ENCODE measurements at regions not wholly inside any gene's neighbourhood (a gene's known extent, or its start where the extent isn't known, plus 50 kb on each side); places are given as distances from the start of the nearest gene placed in this dataset.

- Histone ChIP-seq H3K23ac (ENCODE audit: low read depth, low read length) (no peak overlapping the region), H3K9me1 (ENCODE audit: insufficient read depth, low read length) (no peaks in the 10 kb centered on the region), H3K4me1 (ENCODE audit: control insufficient read depth, insufficient read depth, low read length) (no peaks in the 10 kb centered on the region), H4K91ac (ENCODE audit: insufficient read depth, low read depth, low read length) (no peak overlapping the region), H3K18ac (ENCODE audit: low read depth, low read length) (no peak overlapping the region; the same call in 1 of the 2 replicates), H2BK120ac (ENCODE audit: low read depth, low read length) (no peak overlapping the region), H2BK15ac (ENCODE audit: low read depth, low read length) (no peak overlapping the region), H3K4me2 (ENCODE audit: low read depth, low read length) (peak overlapping the region; percentile 58; the same call in 1 of the 2 replicates), H3K4ac (ENCODE audit: low read depth, low read length) (no peak overlapping the region), H3K36me3 (ENCODE audit: control insufficient read depth, insufficient read depth, low read length) (no peaks in the 10 kb centered on the region), H3K14ac (replicated peaks; ENCODE audit: low read depth, low read length) (no peak overlapping the region), H3K27ac (ENCODE audit: insufficient read depth, low read length) (no peak overlapping the region), H4K8ac (ENCODE audit: low read depth in 2 of 2, low read length in 2 of 2) (no peak overlapping the region; a peak in 1 of 4 replicates), H4K5ac (ENCODE audit: low read depth, low read length) (no peak overlapping the region), H2BK20ac (ENCODE audit: low read depth, low read length) (no peak overlapping the region), H2AFZ (replicated peaks; ENCODE audit: low read length, poor library complexity) (no peak overlapping the region), H3K27me3 (ENCODE audit: control insufficient read depth, insufficient read depth, low read length) (no peaks in the 10 kb centered on the region), H3K56ac (ENCODE audit: extremely low read depth, insufficient read depth, low read length) (no peak overlapping the region), H3K9ac (ENCODE audit: low read depth, low read length) (no peak overlapping the region), H2BK5ac (ENCODE audit: low read depth, low read length, poor library complexity, severe bottlenecking) (peak overlapping the region; percentile 67), H3K9me3 (ENCODE audit: control insufficient read depth, insufficient read depth, low read length) (no peaks in the 10 kb centered on the region), H3K79me1 (ENCODE audit: low read depth in 1 of 2, low read length in 2 of 2) (no peaks in the 10 kb centered on the region), H2AK5ac (ENCODE audit: low read depth, low read length) (no peak overlapping the region), H2AK9ac (replicated peaks; ENCODE audit: low read depth, low read length, poor library complexity) (no peak overlapping the region), H3K4me3 (ENCODE audit: insufficient read depth, low read depth, low read length) (no peak overlapping the region), H4K20me1 (ENCODE audit: insufficient read depth, low read length) (no peaks in the 10 kb centered on the region)
- in situ Hi-C loops (cut with MboI; ENCODE audit: low sequenced_read_pairs): no loop called here
- dilution Hi-C loops (cut with HindIII; ENCODE audit: low sequenced_read_pairs, unreplicated experiment): no loop called here
- ChIA-PET POLR2A (ENCODE audit: unreplicated experiment) (no interaction called here), CTCF (no interaction called here)
- TF ChIP-seq USF2 (IDR thresholded peaks at IDR 0.05; ENCODE audit: low read depth, low read length): no peak
- TF ChIP-seq NFE2L2 (IDR thresholded peaks at IDR 0.05; ENCODE audit: low read depth, low read length): peak; percentile 54; the same call in 1 of the 2 replicates
- TF ChIP-seq FOS (IDR thresholded peaks at IDR 0.05; ENCODE audit: low read depth, low read length): no peak
- BruUV-seq (replicated peaks): no TSS peak
- intact Hi-C loops (cut with micrococcal nuclease): no loop called here
- peak; percentile 71 for ATAC-seq (ENCODE audit: low read depth)
- WGBS, 2 experiments (ENCODE audit: extremely low coverage in 2 of 2, insufficient read length in 1 of 2): no CpG with 5 or more reads among the region's 1 CpG
- peak; percentile 82 for DNase-seq
Measured at GRCh38 chr14:86015941-86016340, 486.0 kb downstream of the FLRT2 start.

Measured in IMR-90 (cell line).